Muscle of arm (tissue), 1 donor: ENCODE measurements at regions not wholly inside any gene's neighbourhood (a gene's known extent, or its start where the extent isn't known, plus 50 kb on each side); places are given as distances from the start of the nearest gene placed in this dataset.
"Not testable (repeated sequence)": the region's sequence is repeated elsewhere in the genome, so short reads cannot be mapped to it uniquely, and the experiment has no call there.

Experiments
- DNase-seq: peaks from one replicate; pipeline ENCODE4 v3.0.0-alpha.2; 2013

DNA sequence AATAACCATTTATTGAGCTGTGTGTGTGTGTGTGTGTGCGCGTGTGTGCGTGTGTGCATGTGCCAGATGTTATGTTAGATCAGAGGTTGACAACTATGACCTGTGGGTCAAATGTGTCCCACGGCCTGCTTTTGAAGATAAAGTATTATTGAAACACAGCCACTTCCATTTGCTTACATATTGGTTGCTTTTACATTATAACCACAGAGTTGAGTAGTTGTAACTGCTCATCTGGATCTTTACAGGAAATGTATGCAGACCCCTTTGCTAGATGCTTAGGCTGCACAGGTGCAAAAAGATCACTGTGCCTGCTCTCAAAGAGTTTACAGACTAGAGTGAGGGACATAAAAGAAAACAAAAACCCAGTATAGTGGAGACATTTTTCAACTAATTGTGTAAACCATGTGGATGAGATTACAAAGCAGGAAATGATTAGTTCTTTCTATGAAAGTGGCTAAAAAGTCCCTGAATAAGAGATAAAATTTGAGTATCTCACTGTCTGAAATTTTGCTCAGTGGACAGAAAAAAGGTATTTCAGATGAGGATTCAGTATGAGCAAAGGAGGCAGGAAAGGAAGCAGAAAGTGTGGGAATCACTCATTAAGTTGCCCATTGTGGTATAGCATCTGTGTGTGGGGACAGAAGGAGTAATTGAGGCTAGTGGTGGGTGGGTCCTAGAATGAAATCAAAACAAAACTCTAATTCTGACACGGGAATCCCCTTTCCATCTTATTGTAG lies 188.4 kb downstream of the PAH start:
- no peak for DNase-seq

DNA sequence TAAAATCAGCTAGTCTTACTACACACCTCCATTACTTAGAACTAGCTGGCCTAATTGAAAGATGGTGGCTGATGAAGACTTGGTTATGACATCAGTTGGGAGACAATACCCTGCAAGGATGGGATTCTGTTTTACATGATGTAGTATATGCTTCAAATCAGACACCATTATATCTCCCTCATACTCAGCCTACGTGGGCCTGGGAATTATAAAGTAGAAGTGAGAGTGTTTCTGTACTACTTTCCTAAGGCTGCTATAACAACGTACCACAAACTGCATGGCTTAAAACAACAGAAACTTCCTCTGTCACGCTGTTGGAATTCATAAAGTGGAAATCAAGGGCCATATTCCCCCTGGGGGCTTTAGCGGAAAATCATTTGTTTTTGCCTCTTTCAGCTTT lies 190.4 kb downstream of the PAH start:
- DNase-seq: no peak

DNA sequence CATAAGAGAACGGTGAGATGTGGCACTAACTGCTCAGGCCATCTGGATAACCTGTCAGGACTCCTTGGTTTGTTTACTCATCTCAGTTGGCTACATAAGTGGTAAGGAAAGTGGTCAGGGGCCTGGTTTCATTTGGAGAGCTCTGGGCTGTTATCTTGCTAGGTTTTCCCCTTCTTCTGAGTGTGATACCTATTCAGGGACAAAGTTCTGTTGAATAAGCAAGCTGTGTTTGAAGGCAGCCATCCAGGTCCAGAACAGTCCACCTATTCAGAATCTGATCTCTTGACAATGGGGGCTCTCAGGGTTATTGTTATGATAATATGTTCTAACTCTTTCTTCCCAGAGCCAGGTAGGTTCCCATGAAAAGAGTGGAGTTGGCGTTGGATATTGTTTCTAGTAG lies 194.9 kb downstream of the PAH start:
- DNase-seq: no peak

DNA sequence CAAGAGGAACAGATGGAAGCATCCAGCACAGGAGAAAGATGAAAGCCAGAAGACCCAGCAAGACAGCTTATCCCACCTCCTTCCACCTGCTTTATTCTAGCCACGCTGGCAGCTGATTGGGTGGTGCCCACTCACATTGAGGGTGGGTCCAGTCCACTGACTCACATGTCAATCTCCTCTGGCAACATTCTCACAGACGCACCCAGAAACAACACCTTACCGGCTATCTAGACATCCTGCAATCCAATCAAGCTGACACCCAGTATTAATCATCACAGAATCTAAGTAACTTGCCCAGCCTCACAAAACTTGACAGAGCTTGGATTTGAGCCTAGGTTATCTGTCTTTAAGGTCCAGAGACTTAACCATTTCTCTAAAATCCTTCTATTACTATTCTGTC lies 208.9 kb downstream of the PAH start:
- DNase-seq: no peak

DNA sequence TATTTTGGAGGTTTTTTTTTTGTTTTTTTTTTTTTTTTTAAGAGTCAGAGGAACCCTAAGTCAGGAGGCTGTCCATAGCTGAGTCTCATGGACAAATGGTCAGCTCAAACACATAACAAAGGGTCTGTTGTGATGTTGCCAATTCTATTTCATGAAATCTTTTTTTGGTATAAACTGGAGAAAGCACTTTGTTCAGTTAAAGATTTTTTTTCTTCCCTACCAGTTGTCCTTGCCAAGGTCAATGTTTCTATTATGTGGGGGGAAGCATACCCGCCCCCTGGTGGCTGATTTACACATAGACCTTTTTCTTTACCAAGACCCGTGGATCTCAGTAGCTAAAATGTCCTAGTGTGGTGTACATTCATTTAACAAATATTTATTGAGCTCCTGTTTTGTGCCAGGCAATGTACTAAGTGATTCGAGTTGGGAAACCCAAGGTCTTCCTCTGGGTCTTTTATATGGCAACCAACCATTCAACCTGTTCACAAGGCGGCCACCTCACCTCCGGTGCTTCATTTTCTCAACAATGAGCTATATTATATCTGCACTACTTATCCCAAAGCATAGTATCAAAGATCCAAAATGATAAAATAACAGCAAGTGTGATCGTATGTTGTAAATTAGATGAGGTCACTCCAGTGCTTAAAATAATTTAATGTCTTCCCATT lies 214.5 kb downstream of the PAH start:
- peak; percentile 63 for DNase-seq

DNA sequence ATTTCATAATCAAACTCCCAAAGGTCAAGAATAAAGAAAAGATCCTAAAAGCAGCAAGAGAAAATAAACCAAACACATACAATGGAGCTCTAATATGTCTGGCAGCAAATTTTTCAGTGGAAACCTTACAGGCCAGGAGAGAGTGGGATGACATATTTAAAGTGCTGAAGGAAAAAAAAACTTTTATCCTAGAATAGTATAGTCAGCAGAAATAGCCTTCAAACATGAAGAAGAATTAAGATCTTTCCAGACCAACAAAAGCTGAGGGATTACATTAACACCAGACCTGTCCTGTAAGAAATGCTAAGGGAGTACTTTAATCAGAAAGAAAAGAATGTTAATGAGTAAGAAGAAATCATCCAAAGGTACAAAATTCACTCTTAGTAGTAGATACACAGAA lies 215.7 kb upstream of the IGF1 start:
- no peak for DNase-seq

DNA sequence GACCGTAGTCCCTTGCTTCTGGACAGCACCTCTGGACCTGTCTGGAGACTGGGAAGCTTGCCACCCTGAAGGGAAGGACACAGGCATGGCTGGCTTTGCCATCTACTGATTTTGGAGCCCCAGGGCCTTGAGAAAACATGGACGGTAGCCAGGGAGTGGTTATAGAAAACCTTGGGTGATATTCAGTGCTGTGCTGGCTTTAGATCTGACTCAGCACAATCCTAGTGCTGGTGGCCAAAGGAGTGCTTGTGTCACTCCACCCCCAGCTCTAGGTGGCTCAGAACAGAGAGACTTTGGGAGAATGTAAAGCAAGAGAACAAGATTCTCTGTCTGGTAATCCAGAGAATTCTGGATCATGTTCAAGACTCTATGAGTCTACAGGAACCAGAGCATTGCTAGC lies 214.5 kb upstream of the IGF1 start:
- DNase-seq: no peak

DNA sequence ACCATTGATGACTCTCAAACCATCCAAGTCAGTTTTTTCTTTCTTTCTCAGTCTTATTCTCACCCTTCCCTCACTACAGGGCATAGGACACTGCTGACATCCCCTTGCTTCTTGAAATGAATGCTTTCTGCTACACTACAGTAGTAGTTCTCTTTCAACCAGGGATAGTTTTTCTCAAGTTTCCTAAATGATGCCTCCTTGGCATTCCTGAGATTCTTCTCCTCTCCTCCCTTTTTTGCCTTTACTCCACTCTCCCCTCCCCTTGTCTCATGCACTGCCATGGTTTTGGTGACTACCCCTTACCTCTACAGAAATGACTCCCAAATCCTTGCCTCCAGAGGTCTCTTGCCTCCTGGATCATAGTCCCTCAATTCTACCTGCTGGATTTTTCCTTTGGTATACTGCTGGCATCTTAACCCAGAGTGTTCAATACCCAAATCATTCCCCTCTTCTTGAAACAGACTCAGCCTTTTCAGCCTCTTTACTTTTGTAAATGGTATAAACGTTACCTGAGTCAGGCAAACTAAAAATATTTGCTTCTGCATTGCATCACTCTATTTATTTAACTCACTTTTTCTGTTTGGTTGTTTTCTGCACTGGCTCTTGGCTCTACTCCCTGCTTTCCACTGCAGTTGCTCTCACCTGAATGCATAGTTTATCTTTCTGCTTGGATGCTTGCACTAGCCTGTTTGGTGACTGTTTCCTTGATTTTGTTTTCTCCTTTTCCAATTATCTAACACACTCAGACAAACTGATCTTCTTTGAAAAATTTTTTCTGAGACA lies 211.6 kb upstream of the IGF1 start:
- DNase-seq: no peak

DNA sequence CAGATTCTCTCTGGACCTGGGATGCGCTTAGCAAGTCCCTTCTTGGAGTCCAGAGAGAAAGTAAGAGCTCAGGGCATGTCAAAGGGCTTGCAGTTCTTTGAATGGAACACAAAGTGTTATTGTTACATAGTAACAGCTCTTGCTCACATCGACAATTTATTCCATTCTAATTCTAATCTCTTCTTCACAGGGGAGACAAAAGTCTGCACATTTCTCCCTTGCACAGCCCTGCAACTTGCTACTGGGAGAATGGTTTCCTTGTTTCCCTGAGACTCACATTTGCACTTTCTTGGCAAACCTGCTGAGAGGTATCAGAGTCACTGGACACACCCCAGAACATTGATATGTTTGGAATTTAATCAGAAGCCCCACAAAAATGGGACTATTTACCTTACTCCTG lies 209.9 kb upstream of the IGF1 start:
- no peak for DNase-seq

DNA sequence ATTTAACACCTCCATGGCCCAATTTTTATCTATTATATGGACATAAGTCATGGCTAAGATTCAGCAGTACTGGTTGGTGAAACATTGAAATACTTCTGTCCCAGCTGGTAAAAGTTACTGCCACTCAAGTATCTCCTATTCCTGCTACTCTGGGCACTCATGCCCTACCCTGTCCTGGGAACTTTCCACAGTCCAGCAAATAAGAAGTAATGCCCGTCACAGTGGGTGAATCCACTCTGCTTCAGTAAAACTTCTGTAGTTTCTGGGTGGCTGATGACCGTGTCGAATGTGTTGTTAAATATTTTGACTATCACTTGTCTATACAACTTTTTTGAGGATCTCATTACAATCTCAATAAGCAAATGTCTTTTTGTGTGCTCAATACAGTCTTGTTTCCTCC lies 209.3 kb upstream of the IGF1 start:
- no peak for DNase-seq

DNA sequence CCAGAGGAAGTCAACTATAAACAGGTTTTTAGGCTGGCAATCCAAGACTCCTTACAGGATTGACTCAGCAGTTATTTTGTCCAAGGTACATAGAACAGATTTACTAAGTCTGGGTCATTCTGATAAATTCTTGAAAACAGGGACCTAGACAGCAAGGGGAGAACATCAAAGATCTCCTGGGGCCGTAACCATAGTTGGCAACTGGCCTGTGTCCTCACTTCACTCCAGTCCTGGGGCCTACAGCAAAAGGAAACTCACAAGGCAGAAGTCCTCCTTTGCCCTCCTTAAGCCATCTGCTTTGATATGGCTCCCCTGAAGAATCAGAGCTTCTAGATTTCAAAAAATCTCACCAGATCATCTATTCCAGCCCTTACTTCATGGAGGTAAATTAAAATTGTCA lies 207.2 kb upstream of the IGF1 start:
- DNase-seq: no peak

DNA sequence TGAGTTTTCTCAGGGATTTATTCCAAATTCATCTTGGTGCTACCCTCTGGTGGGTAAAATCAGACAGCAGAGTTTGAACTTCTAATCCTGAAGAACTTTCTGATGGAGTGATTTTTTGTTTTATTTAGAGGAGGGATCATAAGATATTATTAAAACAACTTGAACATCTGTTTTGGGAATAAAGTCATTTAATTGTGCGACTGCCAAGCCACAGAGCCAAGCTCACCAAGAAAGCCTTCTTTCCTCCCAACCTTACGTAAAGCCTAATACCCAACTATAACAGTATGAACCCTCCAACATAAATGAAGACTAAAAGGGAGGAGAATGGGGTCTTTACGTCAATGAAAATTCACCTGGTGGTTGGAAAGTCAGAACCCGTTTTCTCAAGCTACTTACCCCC lies 205.5 kb upstream of the IGF1 start:
- DNase-seq: no peak

DNA sequence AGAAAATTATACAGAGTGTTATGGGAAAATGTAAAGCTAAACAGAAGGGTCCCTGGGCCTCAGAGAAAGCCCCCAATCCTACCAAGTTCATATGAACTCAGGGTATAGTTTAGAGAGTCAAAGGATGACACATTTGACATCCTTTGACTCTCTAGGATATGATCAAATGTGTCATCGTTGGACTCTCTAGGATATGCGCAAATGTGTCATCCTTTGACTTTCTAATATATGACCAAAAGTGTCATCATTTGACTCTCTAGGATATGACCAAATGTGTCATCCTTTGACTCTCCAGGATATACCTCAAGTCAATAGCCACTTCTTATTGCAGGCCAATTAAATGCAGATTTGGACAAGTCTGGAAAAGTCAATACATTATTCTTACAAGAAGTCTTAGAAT lies 204.8 kb upstream of the IGF1 start:
- DNase-seq: no peak

DNA sequence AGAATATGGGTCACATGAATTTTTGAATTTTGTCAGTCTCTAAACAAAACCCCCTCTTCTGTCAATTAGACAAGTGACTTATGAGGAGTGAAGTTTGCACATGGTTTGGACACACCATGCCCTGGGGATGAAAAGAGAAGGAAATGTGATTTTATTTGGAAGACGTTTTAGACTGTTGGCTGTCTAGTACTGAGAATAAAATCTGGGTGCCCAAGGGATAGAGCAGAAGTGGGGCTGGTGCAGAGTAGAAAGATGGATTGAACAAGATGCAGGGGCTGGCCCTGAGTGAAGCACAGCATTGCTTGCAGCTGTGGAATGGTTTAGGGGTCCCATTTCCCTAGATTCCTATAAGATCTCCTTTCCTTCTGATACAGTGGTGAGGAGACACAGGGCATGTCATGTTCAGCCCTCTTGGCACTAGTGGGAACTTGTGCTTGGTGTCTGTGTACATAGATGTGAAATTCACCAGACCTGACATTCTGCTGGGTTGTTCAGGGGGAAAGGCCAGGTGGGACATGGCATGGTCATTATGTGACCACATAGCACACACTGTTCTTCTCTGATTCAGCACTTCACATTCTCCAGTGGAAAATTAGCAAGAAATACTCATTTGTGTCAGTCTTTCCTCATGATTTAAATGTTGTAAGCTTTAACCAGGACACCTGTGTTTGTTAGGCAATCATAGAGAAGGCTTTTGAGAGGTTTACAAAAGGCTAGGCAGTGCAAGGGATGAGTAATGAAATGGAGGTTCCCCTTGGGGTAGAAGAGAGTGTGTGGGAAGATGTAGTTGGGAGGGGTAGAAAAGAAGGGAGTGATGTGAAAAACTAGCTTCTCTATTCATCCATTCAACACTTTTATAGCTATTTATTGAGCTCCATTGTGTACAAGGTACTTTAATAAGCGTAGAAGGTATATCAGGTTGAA lies 202.3 kb upstream of the IGF1 start:
- peak; percentile 59 for DNase-seq

DNA sequence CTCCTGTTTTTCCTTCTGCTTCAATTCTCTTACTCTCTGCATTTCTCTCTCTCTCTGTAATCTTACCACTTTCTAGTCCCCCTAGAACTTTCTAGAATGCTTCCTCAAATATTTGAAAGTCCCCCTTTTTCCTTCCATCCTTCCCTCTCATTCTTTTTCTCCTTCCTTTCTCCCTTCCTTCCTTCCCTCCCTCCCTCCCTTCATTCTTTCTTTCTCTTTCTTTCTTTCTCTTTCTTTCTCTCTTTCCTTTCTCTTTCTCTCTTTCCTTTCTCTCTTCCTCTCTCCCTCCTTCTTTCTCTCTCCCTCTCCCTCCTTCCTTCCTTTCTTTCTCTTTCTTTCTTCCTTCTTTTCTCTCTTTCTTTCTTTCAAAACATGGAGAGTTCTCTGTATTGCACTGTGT lies 201.4 kb upstream of the IGF1 start:
- no peak for DNase-seq

DNA sequence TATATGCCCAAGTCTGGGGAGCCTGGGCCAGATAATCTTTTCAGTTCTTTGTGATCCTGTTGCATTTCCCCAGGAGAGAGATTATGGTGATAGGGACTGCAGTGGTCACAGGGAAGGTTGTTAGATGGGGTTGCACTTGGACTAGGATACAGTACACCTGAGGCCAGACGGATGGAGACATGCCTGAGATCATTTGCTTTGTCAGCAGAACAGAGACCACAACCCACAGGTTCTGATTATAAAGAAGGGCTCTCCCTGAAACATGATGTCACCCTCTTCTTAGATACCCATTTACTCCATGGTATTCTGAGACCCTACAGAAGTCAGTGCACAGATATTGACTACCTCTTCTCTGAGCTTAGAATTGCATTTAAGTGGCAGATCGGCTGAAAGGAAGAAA lies 200.9 kb upstream of the IGF1 start:
- DNase-seq: no peak

DNA sequence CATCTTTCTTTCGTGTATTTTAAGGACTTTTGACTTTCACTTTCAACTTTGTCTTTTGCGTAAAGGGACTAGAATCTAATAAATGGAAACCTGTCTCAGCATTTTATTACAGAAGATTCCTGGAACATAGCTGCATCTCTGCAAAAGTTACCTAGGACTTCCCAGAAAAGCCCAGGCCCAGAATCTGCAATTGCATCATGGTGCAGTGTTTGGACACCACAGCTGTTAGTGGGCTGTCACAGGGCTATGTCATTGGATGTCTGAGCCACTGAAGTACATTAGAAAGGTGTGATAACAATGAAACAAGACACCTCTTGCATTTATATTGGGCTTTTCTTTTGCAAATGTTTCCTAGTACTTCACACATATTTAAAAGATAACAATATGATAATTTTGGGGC lies 199.9 kb upstream of the IGF1 start:
- DNase-seq: no peak

DNA sequence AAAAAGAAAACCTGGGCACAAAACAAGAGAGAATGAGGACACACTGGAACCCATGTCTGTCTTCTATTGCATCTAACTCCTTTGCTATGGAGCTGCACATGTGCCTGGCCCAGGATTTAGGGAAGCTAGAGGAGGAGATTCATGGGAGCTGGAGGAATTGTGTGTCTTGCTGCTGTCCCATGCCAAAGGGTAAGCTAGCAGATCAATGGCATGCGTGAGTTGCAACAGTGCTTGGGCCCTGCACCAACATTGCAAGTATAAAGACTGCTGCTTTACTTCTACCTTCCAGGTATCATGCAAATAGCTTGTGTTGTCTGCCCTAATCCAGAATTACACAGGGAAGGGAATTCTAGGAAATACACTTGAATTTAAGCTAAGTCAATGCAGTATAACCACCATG lies 196.4 kb upstream of the IGF1 start:
- DNase-seq: no peak

DNA sequence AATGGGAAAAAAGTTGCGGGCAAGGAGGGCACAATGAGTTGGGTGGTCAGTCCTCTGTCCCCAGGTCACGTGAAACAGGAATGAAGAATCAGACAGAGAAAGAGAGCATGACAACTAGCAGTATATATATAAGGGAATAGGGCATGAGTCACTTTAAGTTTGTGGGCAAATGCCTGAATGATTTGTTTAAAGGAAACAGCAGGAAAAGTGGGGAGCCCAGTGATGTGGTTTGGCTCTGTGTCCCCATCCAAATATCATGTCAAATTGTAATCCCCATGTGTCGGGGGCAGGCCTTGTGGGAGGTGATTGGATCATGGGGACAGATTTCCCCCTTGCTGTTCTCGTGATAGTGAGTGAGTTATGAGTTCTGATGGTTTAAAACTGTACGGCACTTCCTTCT lies 195.3 kb upstream of the IGF1 start:
- no peak for DNase-seq

DNA sequence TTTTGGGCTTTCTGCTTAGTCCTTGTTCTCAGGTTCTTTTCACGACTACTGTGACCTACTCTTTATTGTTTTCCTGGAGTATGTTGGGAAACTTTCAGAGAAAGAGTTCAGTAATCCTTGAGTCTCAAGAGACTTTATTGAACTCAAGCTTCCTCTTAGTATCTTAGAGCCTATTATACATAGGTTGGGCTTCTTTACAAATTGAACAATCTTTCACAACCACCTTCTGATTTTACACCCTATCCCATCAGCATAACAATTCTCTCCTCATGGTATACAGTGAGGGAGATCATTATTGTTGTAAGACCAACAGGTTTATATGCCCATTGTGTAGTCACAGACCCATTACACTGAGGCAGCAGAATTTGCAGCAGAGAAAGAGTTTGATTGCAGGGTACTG lies 193.2 kb upstream of the IGF1 start:
- no peak for DNase-seq

DNA sequence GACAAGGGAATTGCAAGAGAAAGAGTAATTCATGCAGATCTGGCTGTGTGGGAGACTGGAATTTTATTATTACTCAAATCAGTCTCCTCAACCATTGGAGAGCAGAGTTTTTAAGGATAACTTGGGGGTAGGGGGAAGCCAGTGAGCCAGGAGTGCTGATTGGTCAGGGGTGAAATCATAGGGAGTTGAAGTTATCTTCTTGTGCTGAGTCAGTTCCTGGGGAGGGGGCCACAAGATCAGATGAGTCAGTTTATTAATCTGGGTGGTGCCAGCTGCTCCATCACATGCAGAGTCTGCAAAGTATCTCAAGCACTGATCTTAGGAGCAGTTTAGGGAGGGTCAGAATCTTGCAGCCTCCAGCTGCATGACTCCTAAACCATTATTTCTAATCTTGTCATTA lies 191.8 kb upstream of the IGF1 start:
- not testable (repeated sequence) for DNase-seq

DNA sequence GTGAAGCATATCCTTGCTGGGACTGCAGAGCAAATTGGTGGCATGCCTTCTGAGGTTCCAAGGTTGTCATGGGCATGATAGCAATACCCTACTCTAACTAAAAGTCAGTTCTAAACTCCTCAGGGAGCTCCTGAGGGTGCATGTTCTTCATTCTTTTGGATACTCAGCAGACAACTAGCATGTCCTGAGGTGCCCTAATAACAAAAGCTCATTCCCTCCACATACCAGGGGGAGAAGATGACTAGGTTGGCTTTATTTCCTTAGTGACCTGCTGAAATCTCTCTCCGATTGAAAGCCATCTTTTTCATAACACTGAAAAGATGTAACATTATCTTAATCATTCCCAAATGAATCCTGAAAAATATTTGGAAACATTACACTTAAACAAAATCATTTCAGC lies 188.7 kb upstream of the IGF1 start:
- no peak for DNase-seq
